HEK293 (cell line): ENCODE measurements at regions not wholly inside any gene's neighbourhood (a gene's known extent, or its start where the extent isn't known, plus 50 kb on each side); places are given as distances from the start of the nearest gene placed in this dataset.

ENCODE experiments used
- CTCF ChIA-PET: fragments of 350-600 bp; formaldehyde crosslinking; extraction: SDS; loops from one replicate; lab custom pipeline; 2021; ENCODE audit warnings: antibody characterized with exemption; lab: Yijun Ruan, JAX
- POLR2A ChIA-PET: fragments of 300-600 bp; formaldehyde crosslinking; extraction: SDS; loops from one replicate; lab custom pipeline; 2020; ENCODE audit warnings: antibody characterized with exemption, inconsistent platforms; lab: Yijun Ruan, JAX
- H3K27ac ChIP-seq: fragments of 200-500 bp; sonication (Bioruptor generic); 2 replicates; pipeline ENCODE4 v1.5.1; 2014; ENCODE audit warnings: low read depth, low read length, control low read depth, inconsistent platforms; ENCODE audit errors: extremely low read depth
- H3K36me3 ChIP-seq, 2 experiments: fragments of 200-500 bp in 1 of 2; sonication (Bioruptor generic) in 1 of 2; 1 replicate in 1 of 2; 2 replicates in 1 of 2; pipeline ENCODE4 v1.5.1; 2014 to 2017; ENCODE audit warnings: inconsistent platforms in 2 of 2, low read length in 2 of 2; ENCODE audit not compliant: control insufficient read depth in 2 of 2, insufficient read depth in 1 of 2
- H3K4me1 ChIP-seq: fragments of 200-500 bp; sonication (Bioruptor generic); 2 replicates; pipeline ENCODE4 v1.5.1; 2014; ENCODE audit warnings: mild to moderate bottlenecking, low read length, inconsistent platforms; ENCODE audit not compliant: control insufficient read depth, insufficient read depth
- H3K4me3 ChIP-seq: 2 replicates; pipeline ENCODE4 v1.5.1; 2011; ENCODE audit warnings: low read depth, mild to moderate bottlenecking, control low read depth, low read length, moderate library complexity
- H3K9me3 ChIP-seq: fragments of 200-500 bp; sonication (Bioruptor generic); 2 replicates; pipeline ENCODE4 v1.5.1; 2014; ENCODE audit warnings: low read depth, low read length, inconsistent platforms; ENCODE audit not compliant: control insufficient read depth, insufficient read depth
- BCL11A ChIP-seq: fragments of 450-650 bp; formaldehyde crosslinking; IDR thresholded peaks from 2 replicates; pipeline ENCODE4 v1.5.1; 2016; ENCODE audit warnings: low read depth, missing biosample characterization, missing genetic modification characterization
- KLF8 ChIP-seq: fragments of 450-650 bp; formaldehyde crosslinking; IDR thresholded peaks from 2 replicates; pipeline ENCODE4 v1.5.1; 2016; ENCODE audit warnings: missing biosample characterization, missing genetic modification characterization
- KLF9 ChIP-seq: fragments of 450-650 bp; formaldehyde crosslinking; IDR thresholded peaks from 2 replicates; pipeline ENCODE4 v1.5.1; 2016; ENCODE audit warnings: missing biosample characterization, missing genetic modification characterization, low read depth
- MZF1 ChIP-seq: fragments of 450-650 bp; formaldehyde crosslinking; IDR thresholded peaks from 2 replicates; pipeline ENCODE4 v1.5.1; 2017; ENCODE audit warnings: missing biosample characterization, missing genetic modification characterization, borderline replicate concordance
- PRDM1 ChIP-seq: fragments of 450-650 bp; formaldehyde crosslinking; IDR thresholded peaks from 2 replicates; pipeline ENCODE4; 2016; ENCODE audit warnings: missing biosample characterization, missing genetic modification characterization
- TCF7L2 ChIP-seq: IDR thresholded peaks from 2 replicates; pipeline ENCODE4 v1.6.1; 2011; ENCODE audit warnings: low read depth, mild to moderate bottlenecking, inconsistent platforms, low read length, moderate library complexity, borderline replicate concordance
- ZNF16 ChIP-seq: fragments of 450-650 bp; formaldehyde crosslinking; IDR thresholded peaks from 2 replicates; pipeline ENCODE4 v1.5.1; 2016; ENCODE audit warnings: low read depth, missing biosample characterization, missing genetic modification characterization
- ZNF169 ChIP-seq: fragments of 450-650 bp; formaldehyde crosslinking; IDR thresholded peaks from 2 replicates; pipeline ENCODE4 v1.5.1; 2016; ENCODE audit warnings: missing biosample characterization, missing genetic modification characterization
- ZNF175 ChIP-seq: fragments of 450-650 bp; formaldehyde crosslinking; IDR thresholded peaks from 2 replicates; pipeline ENCODE4 v1.5.1; 2016; ENCODE audit warnings: missing biosample characterization, missing genetic modification characterization
- ZNF221 ChIP-seq: fragments of 450-650 bp; formaldehyde crosslinking; IDR thresholded peaks from 2 replicates; pipeline ENCODE4 v1.5.1; 2017; ENCODE audit warnings: missing biosample characterization, missing genetic modification characterization, borderline replicate concordance
- ZNF266 ChIP-seq: fragments of 450-650 bp; formaldehyde crosslinking; IDR thresholded peaks from 2 replicates; pipeline ENCODE4 v1.5.1; 2016; ENCODE audit warnings: missing biosample characterization, missing genetic modification characterization, low read depth
- ZNF292 ChIP-seq: fragments of 450-650 bp; formaldehyde crosslinking; IDR thresholded peaks from 2 replicates; pipeline ENCODE4 v1.5.1; 2016; ENCODE audit warnings: low read depth, missing biosample characterization, missing genetic modification characterization, borderline replicate concordance
- ZNF510 ChIP-seq: fragments of 450-650 bp; formaldehyde crosslinking; IDR thresholded peaks from 2 replicates; pipeline ENCODE4 v1.5.1; 2018; ENCODE audit warnings: mild to moderate bottlenecking, missing genetic modification characterization, missing biosample characterization; ENCODE audit not compliant: insufficient replicate concordance
- ZNF548 ChIP-seq: fragments of 450-650 bp; formaldehyde crosslinking; IDR thresholded peaks from 2 replicates; pipeline ENCODE4 v1.5.1; 2016; ENCODE audit warnings: missing biosample characterization, missing genetic modification characterization
- ZNF555 ChIP-seq: fragments of 450-650 bp; formaldehyde crosslinking; conservative IDR thresholded peaks from 2 replicates; pipeline ENCODE4 v1.5.1; 2017; ENCODE audit warnings: missing biosample characterization, mild to moderate bottlenecking, missing genetic modification characterization, inconsistent platforms
- ZNF629 ChIP-seq: fragments of 450-650 bp; formaldehyde crosslinking; IDR thresholded peaks from 2 replicates; pipeline ENCODE4 v1.5.1; 2017; ENCODE audit warnings: missing biosample characterization, missing genetic modification characterization
- ZNF670 ChIP-seq: fragments of 450-650 bp; formaldehyde crosslinking; IDR thresholded peaks from 2 replicates; pipeline ENCODE4 v1.5.1; 2016; ENCODE audit warnings: missing biosample characterization, missing genetic modification characterization, low read depth
- ZNF76 ChIP-seq: fragments of 450-650 bp; formaldehyde crosslinking; IDR thresholded peaks from 2 replicates; pipeline ENCODE4; 2016; ENCODE audit warnings: low read depth, missing biosample characterization, missing genetic modification characterization, borderline replicate concordance
- ZNF768 ChIP-seq: fragments of 450-650 bp; formaldehyde crosslinking; IDR thresholded peaks from 2 replicates; pipeline ENCODE4 v1.5.1; 2018; ENCODE audit warnings: missing biosample characterization, mild to moderate bottlenecking, missing genetic modification characterization
- ZNF830 ChIP-seq: fragments of 450-650 bp; IDR thresholded peaks from 2 replicates; pipeline ENCODE4 v1.5.0; 2018; ENCODE audit warnings: missing biosample characterization, missing genetic modification characterization, low read depth, mild to moderate bottlenecking, moderate library complexity
- TF ChIP-seq, protein P1 (sequence below): fragments of 450-650 bp; formaldehyde crosslinking; IDR thresholded peaks from 2 replicates; pipeline ENCODE4 v1.5.1; 2016; ENCODE audit warnings: missing biosample characterization, missing genetic modification characterization
- TF ChIP-seq, protein P2 (sequence below): fragments of 450-650 bp; formaldehyde crosslinking; IDR thresholded peaks from 2 replicates; pipeline ENCODE4 v1.5.1; 2017; ENCODE audit warnings: missing biosample characterization, missing genetic modification characterization
- TF ChIP-seq, protein P3 (sequence below): fragments of 450-650 bp; formaldehyde crosslinking; IDR thresholded peaks from 2 replicates; pipeline ENCODE4 v1.5.1; 2016; ENCODE audit warnings: missing biosample characterization, missing genetic modification characterization
- TF ChIP-seq, protein P4 (sequence below): fragments of 450-650 bp; formaldehyde crosslinking; conservative IDR thresholded peaks from 2 replicates; pipeline ENCODE4 v1.5.1; 2016; ENCODE audit warnings: low read depth, missing biosample characterization, missing genetic modification characterization

DNA sequence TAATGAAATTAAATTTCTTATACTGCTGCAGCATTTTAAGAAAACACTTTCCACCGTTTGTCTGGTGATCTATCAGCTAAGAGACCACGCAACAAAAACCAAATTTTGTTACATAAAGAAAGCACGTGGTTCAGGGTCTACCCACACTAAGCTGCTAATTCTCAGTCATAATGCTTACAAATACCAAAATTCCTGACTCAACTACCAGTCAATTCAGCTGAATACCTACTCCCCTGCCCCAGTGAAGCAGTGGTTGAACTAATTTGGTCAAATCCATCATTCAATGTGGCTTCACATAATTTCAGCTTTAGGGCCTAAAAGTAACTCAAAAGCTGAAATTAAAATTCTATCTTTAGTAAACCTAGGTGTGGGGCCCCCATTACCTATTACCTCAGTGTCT is 468.6 kb upstream of the ARID1B start:
- POLR2A ChIA-PET, result no interaction called here
- Histone ChIP-seq H3K4me1 (no peaks in the 10 kb centered on the region), H3K36me3 (no peaks in the 10 kb centered on the region), H3K9me3 (no peaks in the 10 kb centered on the region), H3K4me3 (no peak overlapping the region), H3K27ac (no peak overlapping the region)
- CTCF ChIA-PET, result interaction anchor here (0.7 kb wide), 1 partner anchor 52 kb away, joined by 3 read pairs; no protein-coding TSS in a partner anchor
- TF ChIP-seq ZNF768 (tag by site-specific recombination) (no peak), TCF7L2 (no peak), ZNF830 (tag by site-specific recombination) (no peak), ZNF16 (tag by site-specific recombination) (no peak), KLF9 (tag by site-specific recombination) (no peak), ZNF292 (tag by site-specific recombination) (no peak), ZNF266 (tag by site-specific recombination) (no peak), ZNF548 (tag by site-specific recombination) (no peak), ZNF555 (tag by site-specific recombination) (no peak), KLF8 (no peak), ZNF76 (no peak), BCL11A (tag by site-specific recombination) (no peak)

DNA sequence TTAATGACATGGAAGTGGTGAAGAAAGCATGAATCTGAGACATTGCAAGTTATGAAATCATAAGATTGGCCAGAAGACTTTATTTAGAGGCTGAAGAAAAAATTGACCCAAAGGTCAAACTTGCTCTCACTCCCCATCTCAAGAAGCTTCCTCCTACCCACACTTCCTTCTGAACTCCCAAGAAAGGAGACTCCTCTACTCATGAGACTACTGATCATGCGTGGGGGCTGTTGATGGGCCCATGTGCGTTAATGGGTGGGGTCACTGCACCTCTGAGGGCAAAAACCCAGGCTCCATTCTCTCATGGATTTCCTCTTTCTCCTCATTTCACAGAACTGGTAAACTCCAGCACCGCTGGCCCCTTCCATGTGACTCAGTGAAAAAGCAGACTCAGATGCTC is 470.6 kb upstream of the ARID1B start:
- TF ChIP-seq, protein P1, sequence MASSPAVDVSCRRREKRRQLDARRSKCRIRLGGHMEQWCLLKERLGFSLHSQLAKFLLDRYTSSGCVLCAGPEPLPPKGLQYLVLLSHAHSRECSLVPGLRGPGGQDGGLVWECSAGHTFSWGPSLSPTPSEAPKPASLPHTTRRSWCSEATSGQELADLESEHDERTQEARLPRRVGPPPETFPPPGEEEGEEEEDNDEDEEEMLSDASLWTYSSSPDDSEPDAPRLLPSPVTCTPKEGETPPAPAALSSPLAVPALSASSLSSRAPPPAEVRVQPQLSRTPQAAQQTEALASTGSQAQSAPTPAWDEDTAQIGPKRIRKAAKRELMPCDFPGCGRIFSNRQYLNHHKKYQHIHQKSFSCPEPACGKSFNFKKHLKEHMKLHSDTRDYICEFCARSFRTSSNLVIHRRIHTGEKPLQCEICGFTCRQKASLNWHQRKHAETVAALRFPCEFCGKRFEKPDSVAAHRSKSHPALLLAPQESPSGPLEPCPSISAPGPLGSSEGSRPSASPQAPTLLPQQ (tag by site-specific recombination), result no peak
- TF ChIP-seq ZNF670, result no peak
- no peak overlapping the region for H3K4me3 ChIP-seq
- POLR2A ChIA-PET, result no interaction called here

DNA sequence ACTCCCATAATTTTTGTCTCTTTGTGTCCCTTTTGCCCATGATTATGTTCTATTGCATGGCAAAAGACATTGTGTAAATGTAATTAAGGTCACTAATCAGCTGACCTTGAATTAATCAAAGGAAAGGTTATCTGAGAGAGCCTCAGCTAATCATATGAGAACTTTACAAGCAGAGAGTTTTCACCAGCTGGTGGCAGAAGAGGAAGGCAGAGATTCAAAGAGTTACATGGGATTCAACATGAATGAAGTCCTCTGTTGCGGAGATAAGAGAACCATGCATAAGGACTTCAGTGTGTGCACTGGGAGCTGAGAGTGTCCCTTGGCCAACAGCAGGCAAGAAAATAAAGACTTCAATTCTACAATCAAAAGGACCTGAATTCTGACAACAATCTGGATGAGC is 494.1 kb upstream of the ARID1B start:
- no peaks in the 10 kb centered on the region for H3K4me1 ChIP-seq
- CTCF ChIA-PET, result interaction anchor here (1.0 kb wide), 1 partner anchor 71 kb away, joined by 3 read pairs; no protein-coding TSS in a partner anchor
- H3K36me3 ChIP-seq, result no peaks in the 10 kb centered on the region
- POLR2A ChIA-PET, result no interaction called here
- H3K9me3 ChIP-seq, result no peaks in the 10 kb centered on the region
- no peak overlapping the region for H3K27ac ChIP-seq
- no peak overlapping the region for H3K4me3 ChIP-seq
- TF ChIP-seq ZNF221 (tag by site-specific recombination), result no peak
- TF ChIP-seq ZNF629 (tag by site-specific recombination), result no peak
- no peak for TF ChIP-seq PRDM1 (tag by site-specific recombination)
- TF ChIP-seq, protein P2, sequence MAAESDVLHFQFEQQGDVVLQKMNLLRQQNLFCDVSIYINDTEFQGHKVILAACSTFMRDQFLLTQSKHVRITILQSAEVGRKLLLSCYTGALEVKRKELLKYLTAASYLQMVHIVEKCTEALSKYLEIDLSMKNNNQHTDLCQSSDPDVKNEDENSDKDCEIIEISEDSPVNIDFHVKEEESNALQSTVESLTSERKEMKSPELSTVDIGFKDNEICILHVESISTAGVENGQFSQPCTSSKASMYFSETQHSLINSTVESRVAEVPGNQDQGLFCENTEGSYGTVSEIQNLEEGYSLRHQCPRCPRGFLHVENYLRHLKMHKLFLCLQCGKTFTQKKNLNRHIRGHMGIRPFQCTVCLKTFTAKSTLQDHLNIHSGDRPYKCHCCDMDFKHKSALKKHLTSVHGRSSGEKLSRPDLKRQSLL (tag by site-specific recombination), result no peak
- no peak for TF ChIP-seq ZNF169 (tag by site-specific recombination)
- TF ChIP-seq, protein P3, sequence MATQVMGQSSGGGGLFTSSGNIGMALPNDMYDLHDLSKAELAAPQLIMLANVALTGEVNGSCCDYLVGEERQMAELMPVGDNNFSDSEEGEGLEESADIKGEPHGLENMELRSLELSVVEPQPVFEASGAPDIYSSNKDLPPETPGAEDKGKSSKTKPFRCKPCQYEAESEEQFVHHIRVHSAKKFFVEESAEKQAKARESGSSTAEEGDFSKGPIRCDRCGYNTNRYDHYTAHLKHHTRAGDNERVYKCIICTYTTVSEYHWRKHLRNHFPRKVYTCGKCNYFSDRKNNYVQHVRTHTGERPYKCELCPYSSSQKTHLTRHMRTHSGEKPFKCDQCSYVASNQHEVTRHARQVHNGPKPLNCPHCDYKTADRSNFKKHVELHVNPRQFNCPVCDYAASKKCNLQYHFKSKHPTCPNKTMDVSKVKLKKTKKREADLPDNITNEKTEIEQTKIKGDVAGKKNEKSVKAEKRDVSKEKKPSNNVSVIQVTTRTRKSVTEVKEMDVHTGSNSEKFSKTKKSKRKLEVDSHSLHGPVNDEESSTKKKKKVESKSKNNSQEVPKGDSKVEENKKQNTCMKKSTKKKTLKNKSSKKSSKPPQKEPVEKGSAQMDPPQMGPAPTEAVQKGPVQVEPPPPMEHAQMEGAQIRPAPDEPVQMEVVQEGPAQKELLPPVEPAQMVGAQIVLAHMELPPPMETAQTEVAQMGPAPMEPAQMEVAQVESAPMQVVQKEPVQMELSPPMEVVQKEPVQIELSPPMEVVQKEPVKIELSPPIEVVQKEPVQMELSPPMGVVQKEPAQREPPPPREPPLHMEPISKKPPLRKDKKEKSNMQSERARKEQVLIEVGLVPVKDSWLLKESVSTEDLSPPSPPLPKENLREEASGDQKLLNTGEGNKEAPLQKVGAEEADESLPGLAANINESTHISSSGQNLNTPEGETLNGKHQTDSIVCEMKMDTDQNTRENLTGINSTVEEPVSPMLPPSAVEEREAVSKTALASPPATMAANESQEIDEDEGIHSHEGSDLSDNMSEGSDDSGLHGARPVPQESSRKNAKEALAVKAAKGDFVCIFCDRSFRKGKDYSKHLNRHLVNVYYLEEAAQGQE (tag by site-specific recombination), result no peak
- no peak for TF ChIP-seq ZNF510 (tag by site-specific recombination)
- no peak for TF ChIP-seq ZNF175 (tag by site-specific recombination)
- TF ChIP-seq MZF1 (tag by site-specific recombination), result no peak
- TF ChIP-seq, protein P4, sequence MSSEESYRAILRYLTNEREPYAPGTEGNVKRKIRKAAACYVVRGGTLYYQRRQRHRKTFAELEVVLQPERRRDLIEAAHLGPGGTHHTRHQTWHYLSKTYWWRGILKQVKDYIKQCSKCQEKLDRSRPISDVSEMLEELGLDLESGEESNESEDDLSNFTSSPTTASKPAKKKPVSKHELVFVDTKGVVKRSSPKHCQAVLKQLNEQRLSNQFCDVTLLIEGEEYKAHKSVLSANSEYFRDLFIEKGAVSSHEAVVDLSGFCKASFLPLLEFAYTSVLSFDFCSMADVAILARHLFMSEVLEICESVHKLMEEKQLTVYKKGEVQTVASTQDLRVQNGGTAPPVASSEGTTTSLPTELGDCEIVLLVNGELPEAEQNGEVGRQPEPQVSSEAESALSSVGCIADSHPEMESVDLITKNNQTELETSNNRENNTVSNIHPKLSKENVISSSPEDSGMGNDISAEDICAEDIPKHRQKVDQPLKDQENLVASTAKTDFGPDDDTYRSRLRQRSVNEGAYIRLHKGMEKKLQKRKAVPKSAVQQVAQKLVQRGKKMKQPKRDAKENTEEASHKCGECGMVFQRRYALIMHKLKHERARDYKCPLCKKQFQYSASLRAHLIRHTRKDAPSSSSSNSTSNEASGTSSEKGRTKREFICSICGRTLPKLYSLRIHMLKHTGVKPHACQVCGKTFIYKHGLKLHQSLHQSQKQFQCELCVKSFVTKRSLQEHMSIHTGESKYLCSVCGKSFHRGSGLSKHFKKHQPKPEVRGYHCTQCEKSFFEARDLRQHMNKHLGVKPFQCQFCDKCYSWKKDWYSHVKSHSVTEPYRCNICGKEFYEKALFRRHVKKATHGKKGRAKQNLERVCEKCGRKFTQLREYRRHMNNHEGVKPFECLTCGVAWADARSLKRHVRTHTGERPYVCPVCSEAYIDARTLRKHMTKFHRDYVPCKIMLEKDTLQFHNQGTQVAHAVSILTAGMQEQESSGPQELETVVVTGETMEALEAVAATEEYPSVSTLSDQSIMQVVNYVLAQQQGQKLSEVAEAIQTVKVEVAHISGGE (tag by site-specific recombination), result no peak

More for the DNA sequence above, 470.6 kb upstream of the ARID1B start:
- no peaks in the 10 kb centered on the region for H3K4me1 ChIP-seq
- CTCF ChIA-PET, result no interaction called here
- H3K9me3 ChIP-seq, result no peaks in the 10 kb centered on the region
- no peak overlapping the region for H3K27ac ChIP-seq
- H3K36me3 ChIP-seq, result no peaks in the 10 kb centered on the region
